GM12874 (cell line): ENCODE measurements at regions not wholly inside any gene's neighbourhood (a gene's known extent, or its start where the extent isn't known, plus 50 kb on each side); places are given as distances from the start of the nearest gene placed in this dataset.

ENCODE experiments used
- TF ChIP-seq, protein P1 (sequence below): IDR thresholded peaks from 2 replicates; pipeline ENCODE4 v1.5.1; 2011; ENCODE audit warnings: low read depth, mild to moderate bottlenecking, control low read depth, low read length, moderate library complexity; ENCODE audit not compliant: insufficient read depth

DNA sequence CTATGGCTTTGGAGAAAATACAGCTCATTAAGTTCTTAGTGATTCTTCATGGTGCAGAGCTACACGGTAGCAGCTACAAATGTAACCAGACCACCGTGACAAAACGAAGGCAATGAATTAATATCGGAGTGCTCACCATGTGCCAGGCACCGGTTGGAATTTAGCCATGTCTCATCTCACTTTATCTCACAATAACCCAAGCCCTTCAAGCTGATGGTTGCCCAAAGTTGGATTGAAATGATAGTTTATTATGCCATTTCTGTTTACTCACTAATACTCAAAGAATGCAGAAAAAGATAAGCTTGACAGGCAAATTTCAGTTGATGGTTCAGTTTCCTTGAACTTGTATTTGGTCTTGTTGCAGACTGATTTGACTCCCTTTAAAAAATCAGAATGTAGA, 312.6 kb downstream of the SKIDA1 start:
- TF ChIP-seq, protein P1, sequence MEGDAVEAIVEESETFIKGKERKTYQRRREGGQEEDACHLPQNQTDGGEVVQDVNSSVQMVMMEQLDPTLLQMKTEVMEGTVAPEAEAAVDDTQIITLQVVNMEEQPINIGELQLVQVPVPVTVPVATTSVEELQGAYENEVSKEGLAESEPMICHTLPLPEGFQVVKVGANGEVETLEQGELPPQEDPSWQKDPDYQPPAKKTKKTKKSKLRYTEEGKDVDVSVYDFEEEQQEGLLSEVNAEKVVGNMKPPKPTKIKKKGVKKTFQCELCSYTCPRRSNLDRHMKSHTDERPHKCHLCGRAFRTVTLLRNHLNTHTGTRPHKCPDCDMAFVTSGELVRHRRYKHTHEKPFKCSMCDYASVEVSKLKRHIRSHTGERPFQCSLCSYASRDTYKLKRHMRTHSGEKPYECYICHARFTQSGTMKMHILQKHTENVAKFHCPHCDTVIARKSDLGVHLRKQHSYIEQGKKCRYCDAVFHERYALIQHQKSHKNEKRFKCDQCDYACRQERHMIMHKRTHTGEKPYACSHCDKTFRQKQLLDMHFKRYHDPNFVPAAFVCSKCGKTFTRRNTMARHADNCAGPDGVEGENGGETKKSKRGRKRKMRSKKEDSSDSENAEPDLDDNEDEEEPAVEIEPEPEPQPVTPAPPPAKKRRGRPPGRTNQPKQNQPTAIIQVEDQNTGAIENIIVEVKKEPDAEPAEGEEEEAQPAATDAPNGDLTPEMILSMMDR = no peak

DNA sequence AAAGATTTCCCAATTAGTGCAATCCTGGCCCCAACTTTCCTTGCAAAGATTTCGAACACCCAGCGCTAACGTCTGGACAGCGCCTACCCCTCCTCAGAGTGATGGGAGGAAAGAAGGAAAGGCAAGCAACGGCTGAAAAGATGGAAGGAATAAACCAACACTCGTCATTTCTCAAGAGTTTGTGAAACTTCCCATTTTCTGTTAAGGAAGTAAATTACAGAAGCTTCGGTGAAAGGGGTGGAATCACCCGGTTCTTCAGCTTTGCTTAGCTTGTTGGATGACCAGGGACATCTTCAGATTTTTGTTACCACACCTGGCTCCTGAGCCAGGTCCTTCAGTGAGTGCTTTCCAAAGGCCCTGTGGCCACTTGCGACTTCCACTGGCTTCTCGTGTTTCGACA, 313.1 kb downstream of the SKIDA1 start:
- TF ChIP-seq, protein P1 = no peak

DNA sequence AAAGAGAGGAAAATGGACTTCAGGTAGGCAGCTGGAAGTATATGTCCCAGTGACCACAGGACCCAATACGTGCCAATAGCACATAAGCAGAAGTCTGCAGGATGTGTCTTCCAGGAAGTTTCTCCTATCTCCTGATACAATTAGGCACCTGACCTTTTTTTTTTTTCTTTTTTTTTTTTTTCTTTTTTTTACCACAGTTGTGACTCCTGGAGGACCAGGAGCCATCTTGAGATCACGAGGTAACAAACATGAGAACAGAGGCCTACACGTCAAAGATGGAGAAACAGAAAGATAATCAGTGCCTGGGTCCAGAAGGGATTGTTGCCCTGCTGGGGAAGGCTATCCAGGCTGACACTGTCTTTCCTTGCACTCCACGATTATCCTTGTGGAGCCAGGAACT, 312.4 kb upstream of the NEBL start:
- TF ChIP-seq, protein P1 = no peak

DNA sequence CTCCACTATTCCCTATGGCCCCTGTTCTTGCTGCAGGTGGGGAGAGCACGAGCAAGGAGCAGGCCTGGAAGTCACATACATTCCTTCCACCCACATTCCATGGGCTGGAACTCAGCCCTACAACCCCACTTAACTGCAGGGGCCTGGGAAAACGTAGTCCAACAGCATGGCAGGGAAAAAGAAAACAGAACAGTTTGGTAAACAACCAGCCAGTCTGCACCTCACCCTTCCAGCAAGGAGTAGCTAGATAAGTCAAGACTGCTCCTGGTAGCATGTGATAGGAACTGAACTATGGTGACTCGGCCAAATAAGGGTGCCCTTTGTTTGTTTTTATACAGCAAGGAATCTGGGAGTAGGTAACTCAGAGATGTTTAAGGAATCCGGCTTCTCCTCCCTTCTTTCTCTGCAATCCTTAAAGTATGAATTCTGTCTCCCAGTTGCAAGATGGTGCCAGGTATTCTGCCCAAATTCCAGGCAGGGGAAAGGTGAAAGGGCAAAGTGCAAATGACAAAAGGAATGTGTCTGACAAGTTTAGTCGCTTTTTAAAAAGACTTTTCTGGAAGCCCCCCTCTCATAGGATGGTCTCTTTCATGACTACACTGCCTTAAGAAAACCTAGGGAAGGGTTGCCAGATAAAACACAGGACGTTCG, 311.7 kb upstream of the NEBL start:
- TF ChIP-seq, protein P1 = no peak

DNA sequence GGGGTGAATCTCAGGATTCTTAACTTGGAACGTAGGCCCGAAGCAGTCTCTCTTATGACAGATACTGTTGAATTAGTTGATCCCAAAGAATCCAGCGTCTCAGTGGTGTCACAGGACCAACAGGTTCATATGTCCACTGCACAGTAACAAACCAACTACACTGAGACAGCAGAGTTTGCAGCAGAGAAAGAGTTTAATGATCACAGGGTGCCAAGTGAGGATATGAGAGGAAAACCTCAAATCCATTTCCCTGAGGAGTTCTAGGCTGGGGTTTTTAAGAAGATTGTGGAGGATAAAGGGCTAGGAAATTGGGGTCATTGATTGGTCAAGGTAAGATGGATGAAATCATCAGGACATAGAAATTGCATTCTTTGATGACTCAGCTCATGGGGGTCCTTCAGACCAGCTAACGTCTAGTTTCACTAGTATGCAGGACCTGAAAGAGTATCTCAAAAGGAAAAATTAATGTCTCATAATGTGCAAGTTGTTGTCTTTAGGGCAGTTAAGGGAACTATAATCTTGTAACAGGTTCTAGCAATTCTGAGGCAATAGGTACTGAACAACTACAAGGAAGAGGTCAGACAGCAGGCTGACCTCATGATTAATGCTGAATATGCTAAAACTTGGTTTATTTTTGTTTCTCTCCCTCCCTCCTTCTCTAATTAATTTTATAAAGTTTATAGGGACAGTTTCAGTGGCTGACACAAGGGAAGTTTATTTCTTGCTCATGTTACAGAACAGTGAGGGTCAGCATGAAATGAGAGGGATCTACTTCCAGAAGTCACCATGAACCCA, 310.9 kb upstream of the NEBL start:
- TF ChIP-seq, protein P1 = no peak

DNA sequence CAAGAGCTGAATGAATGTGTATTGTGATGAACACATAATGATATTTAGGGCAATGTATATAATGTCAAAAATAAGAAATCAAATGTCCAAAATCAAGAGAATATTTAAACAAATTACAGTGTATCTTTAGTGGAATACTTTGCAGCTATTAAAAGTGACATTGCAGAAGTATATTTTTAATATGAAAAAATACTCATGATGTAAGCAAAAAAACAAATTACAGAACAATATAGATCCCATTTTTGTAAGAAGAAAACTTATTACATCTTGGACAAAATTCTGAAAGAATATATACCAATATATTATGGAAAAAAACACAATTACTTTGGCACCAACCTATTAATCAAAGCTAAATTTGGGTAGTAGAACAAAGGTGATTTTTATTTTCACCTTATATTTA, 308.2 kb upstream of the NEBL start:
- TF ChIP-seq, protein P1 = no peak

DNA sequence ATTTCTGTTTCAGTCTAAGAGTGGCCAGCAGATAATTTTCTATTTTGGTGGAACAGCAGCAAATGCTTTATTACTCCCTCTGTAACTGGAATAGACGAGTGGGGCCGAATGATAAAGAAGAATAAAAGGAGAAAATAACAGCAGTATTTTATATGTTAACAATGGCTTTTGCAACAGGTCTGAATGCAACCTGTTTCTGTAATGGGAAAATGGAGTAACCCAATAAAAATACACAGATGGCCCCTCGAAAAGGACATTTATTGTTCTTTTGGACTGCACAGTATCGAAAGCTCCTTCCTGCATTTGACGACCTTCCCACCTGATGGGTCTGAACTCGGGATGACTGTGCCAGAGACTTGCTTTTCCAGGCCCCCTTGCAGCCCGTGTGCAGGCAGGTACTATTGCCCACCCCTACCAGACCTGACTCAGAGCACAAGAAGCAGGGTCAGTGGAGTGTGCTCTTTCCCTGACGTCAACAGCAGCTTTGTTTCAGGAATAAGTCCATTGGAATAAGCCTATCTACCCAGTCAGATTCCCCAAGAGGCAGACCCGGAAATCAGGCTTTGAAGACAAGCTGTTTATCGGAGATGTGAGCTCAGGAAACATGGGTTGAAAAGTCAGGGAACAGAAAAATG, 306.5 kb upstream of the NEBL start:
- TF ChIP-seq, protein P1 = no peak
